WTC11 (cell line): ENCODE measurements at regions not wholly inside any gene's neighbourhood (a gene's known extent, or its start where the extent isn't known, plus 50 kb on each side); places are given as distances from the start of the nearest gene placed in this dataset.

ENCODE experiments used
- ATAC-seq: fragments of 200-7000 bp; cut with Tn5 transposase; 2 replicates; pipeline ENCODE4 v1.10.0; 2021; ENCODE audit warnings: mild to moderate bottlenecking, moderate library complexity
- CTCF ChIA-PET: fragments of 300-600 bp; sonication (Branson Sonifier 250); formaldehyde crosslinking; loops from one replicate; lab custom pipeline; 2021; ENCODE audit warnings: antibody characterized with exemption; lab: Charles Lee
- POLR2A ChIA-PET: fragments of 350-600 bp; sonication (Branson Sonifier 250); formaldehyde crosslinking; loops from one replicate; lab custom pipeline; 2021; ENCODE audit warnings: antibody characterized with exemption; lab: Charles Lee
- DNase-seq: peaks from one replicate; pipeline ENCODE4 v3.0.0; 2021; ENCODE audit warnings: low spot score
- H3K27ac Mint-ChIP-seq: 2 replicates; pipeline ENCODE4 v1.8.0; 2021; ENCODE audit warnings: mixed read lengths
- H3K27me3 Mint-ChIP-seq: 2 replicates; pipeline ENCODE4 v1.8.0; 2021; ENCODE audit warnings: low read depth, mild to moderate bottlenecking, moderate library complexity, mixed read lengths
- H3K36me3 Mint-ChIP-seq: 2 replicates; pipeline ENCODE4 v1.8.0; 2021; ENCODE audit warnings: mixed read lengths
- H3K4me1 Mint-ChIP-seq: 2 replicates; pipeline ENCODE4 v1.8.0; 2022; ENCODE audit warnings: mixed read lengths
- H3K4me3 Mint-ChIP-seq: 2 replicates; pipeline ENCODE4 v1.8.0; 2021; ENCODE audit warnings: mild to moderate bottlenecking, moderate library complexity, mixed read lengths
- H3K9me3 Mint-ChIP-seq: 2 replicates; pipeline ENCODE4 v1.8.0; 2021; ENCODE audit warnings: mixed read lengths
- AR ChIP-seq: fragments of 250-450 bp; sonication (Bioruptor Pico); IDR thresholded peaks from 2 replicates; pipeline ENCODE4 v1.9.0; 2021; ENCODE audit warnings: mild to moderate bottlenecking
- ATF1 ChIP-seq: sonication (generic); formaldehyde crosslinking; IDR thresholded peaks from 2 replicates; pipeline ENCODE4 v1.8.1; 2023; ENCODE audit warnings: mild to moderate bottlenecking, moderate library complexity, missing genetic modification reagents
- ATF6 ChIP-seq: sonication (generic); formaldehyde crosslinking; IDR thresholded peaks from 2 replicates; pipeline ENCODE4 v1.8.1; 2023; ENCODE audit warnings: mild to moderate bottlenecking, missing genetic modification reagents
- E2F4 ChIP-seq: sonication (generic); formaldehyde crosslinking; IDR thresholded peaks from 2 replicates; pipeline ENCODE4 v1.8.1; 2022; ENCODE audit warnings: low read depth, mild to moderate bottlenecking, moderate library complexity, missing genetic modification reagents, borderline replicate concordance
- FOXJ3 ChIP-seq: sonication (generic); formaldehyde crosslinking; IDR thresholded peaks from 2 replicates; pipeline ENCODE4 v1.9.0; 2021; ENCODE audit warnings: missing genetic modification reagents, mild to moderate bottlenecking, borderline replicate concordance
- GABPB1 ChIP-seq: sonication (generic); formaldehyde crosslinking; IDR thresholded peaks from 2 replicates; pipeline ENCODE4 v1.8.1; 2023; ENCODE audit warnings: mild to moderate bottlenecking, missing genetic modification reagents
- GRHL2 ChIP-seq: fragments of 250-450 bp; sonication (Bioruptor Pico); IDR thresholded peaks from 2 replicates; pipeline ENCODE4 v1.8.0; 2022; ENCODE audit warnings: mild to moderate bottlenecking, moderate library complexity; ENCODE audit not compliant: insufficient replicate concordance, severe bottlenecking
- GTF2I ChIP-seq: fragments of 250-450 bp; sonication (Bioruptor Pico); conservative IDR thresholded peaks from 2 replicates; pipeline ENCODE4 v1.4.0; 2021; ENCODE audit warnings: mild to moderate bottlenecking
- HMGA2 ChIP-seq: fragments of 250-450 bp; sonication (Bioruptor Pico); IDR thresholded peaks from 2 replicates; pipeline ENCODE4 v1.4.0; 2021; ENCODE audit warnings: mild to moderate bottlenecking, moderate library complexity
- JUN ChIP-seq: sonication (generic); formaldehyde crosslinking; IDR thresholded peaks from 2 replicates; pipeline ENCODE4 v1.8.0; 2023; ENCODE audit warnings: mild to moderate bottlenecking, missing genetic modification reagents
- KAT7 ChIP-seq: sonication (generic); formaldehyde crosslinking; IDR thresholded peaks from 2 replicates; pipeline ENCODE4 v1.8.1; 2023; ENCODE audit warnings: missing genetic modification reagents, mild to moderate bottlenecking, borderline replicate concordance
- NR1H2 ChIP-seq: sonication (generic); formaldehyde crosslinking; IDR thresholded peaks from 2 replicates; pipeline ENCODE4 v1.9.0; 2021; ENCODE audit warnings: mild to moderate bottlenecking, moderate library complexity, missing genetic modification reagents
- NR3C1 ChIP-seq: sonication (generic); formaldehyde crosslinking; conservative IDR thresholded peaks from 2 replicates; pipeline ENCODE4 v1.8.1; 2023; ENCODE audit warnings: low read depth, mild to moderate bottlenecking, missing genetic modification reagents
- PRRX2 ChIP-seq: fragments of 250-450 bp; sonication (Bioruptor Pico); IDR thresholded peaks from 2 replicates; pipeline ENCODE4 v1.8.0; 2021; ENCODE audit warnings: mild to moderate bottlenecking
- SMAD4 ChIP-seq: sonication (generic); formaldehyde crosslinking; IDR thresholded peaks from 2 replicates; pipeline ENCODE4 v1.8.0; 2022; ENCODE audit warnings: mild to moderate bottlenecking, missing genetic modification reagents
- ZNF232 ChIP-seq: sonication (generic); formaldehyde crosslinking; IDR thresholded peaks from 2 replicates; pipeline ENCODE4 v1.8.0; 2022; ENCODE audit warnings: mild to moderate bottlenecking, missing genetic modification reagents
- ZNF263 ChIP-seq: sonication (generic); formaldehyde crosslinking; IDR thresholded peaks from 2 replicates; pipeline ENCODE4 v1.8.1; 2022; ENCODE audit warnings: low read depth, mild to moderate bottlenecking, moderate library complexity, missing genetic modification reagents
- TF ChIP-seq, protein P1 (sequence below): sonication (generic); formaldehyde crosslinking; IDR thresholded peaks from 2 replicates; pipeline ENCODE4 v1.8.0; 2022; ENCODE audit warnings: mild to moderate bottlenecking, missing genetic modification reagents

GRCh38 chr12:89893972-89894706, 185.5 kb upstream of the ATP2B1 start:
- H3K36me3 Mint-ChIP-seq: peaks cover 8% of the 10 kb centered on the region
- DNase-seq (no peak), ATAC-seq (no peak)
- ChIA-PET CTCF (no interaction called here), POLR2A (no interaction called here)
- TF ChIP-seq JUN (CRISPR knock-in tag) (no peak), GRHL2 (CRISPR knock-in tag) (no peak), GTF2I (CRISPR knock-in tag) (no peak), FOXJ3 (no peak), E2F4 (no peak), AR (CRISPR knock-in tag) (no peak), ZNF263 (CRISPR knock-in tag) (no peak), NR1H2 (CRISPR knock-in tag) (no peak), ATF6 (CRISPR knock-in tag) (no peak), NR3C1 (CRISPR knock-in tag) (no peak), GABPB1 (CRISPR knock-in tag) (no peak), HMGA2 (CRISPR knock-in tag) (no peak)
- TF ChIP-seq, protein P1, sequence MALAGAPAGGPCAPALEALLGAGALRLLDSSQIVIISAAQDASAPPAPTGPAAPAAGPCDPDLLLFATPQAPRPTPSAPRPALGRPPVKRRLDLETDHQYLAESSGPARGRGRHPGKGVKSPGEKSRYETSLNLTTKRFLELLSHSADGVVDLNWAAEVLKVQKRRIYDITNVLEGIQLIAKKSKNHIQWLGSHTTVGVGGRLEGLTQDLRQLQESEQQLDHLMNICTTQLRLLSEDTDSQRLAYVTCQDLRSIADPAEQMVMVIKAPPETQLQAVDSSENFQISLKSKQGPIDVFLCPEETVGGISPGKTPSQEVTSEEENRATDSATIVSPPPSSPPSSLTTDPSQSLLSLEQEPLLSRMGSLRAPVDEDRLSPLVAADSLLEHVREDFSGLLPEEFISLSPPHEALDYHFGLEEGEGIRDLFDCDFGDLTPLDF (CRISPR knock-in tag): no peak
- no peak overlapping the region for H3K4me3 Mint-ChIP-seq
- H3K27me3 Mint-ChIP-seq: no peaks in the 10 kb centered on the region
- H3K4me1 Mint-ChIP-seq: peaks cover 3% of the 10 kb centered on the region
- H3K9me3 Mint-ChIP-seq: peaks cover 17% of the 10 kb centered on the region
- H3K27ac Mint-ChIP-seq: no peak overlapping the region

- H3K27ac Mint-ChIP-seq: no peak overlapping the region
- H3K27me3 Mint-ChIP-seq: no peaks in the 10 kb centered on the region
- H3K9me3 Mint-ChIP-seq: peaks cover 22% of the 10 kb centered on the region
- no peaks in the 10 kb centered on the region for H3K4me1 Mint-ChIP-seq
- POLR2A ChIA-PET: no interaction called here
- ATAC-seq (no peak), DNase-seq (no peak)
- H3K4me3 Mint-ChIP-seq: no peak overlapping the region
- TF ChIP-seq ZNF232 (CRISPR knock-in tag): no peak
- TF ChIP-seq PRRX2 (CRISPR knock-in tag): no peak
- no peak for TF ChIP-seq ATF1
- TF ChIP-seq SMAD4 (CRISPR knock-in tag): no peak
- no peak for TF ChIP-seq KAT7 (CRISPR knock-in tag)
- CTCF ChIA-PET: no interaction called here
- H3K36me3 Mint-ChIP-seq: peaks cover 10% of the 10 kb centered on the region
Measured at GRCh38 chr12:89892436-89892835, 183.8 kb upstream of the ATP2B1 start.
